ENCODE measurements at regions not wholly inside any gene's neighbourhood (a gene's known extent, or its start where the extent isn't known, plus 50 kb on each side); places are given as distances from the start of the nearest gene placed in this dataset.

GRCh38 chr4:181189751-181190150, 1053.5 kb upstream of the TENM3 start:
- DNase-seq, result no peak

- DNase-seq, result no peak
Measured at GRCh38 chr4:181193131-181193930, 1049.9 kb upstream of the TENM3 start.

GRCh38 chr4:181194096-181194495, 1049.1 kb upstream of the TENM3 start:
- no peak for DNase-seq

GRCh38 chr4:181200076-181200475, 1043.1 kb upstream of the TENM3 start:
- no peak for DNase-seq

GRCh38 chr4:181202240-181202639, 1041.0 kb upstream of the TENM3 start:
- DNase-seq, result no peak

- no peak for DNase-seq
Measured at GRCh38 chr4:181204109-181204508, 1039.1 kb upstream of the TENM3 start.

- no peak for DNase-seq
Measured at GRCh38 chr4:181213551-181213950, 1029.7 kb upstream of the TENM3 start.

- DNase-seq, result no peak
Measured at GRCh38 chr4:181216501-181216900, 1026.7 kb upstream of the TENM3 start.

- no peak for DNase-seq
Measured at GRCh38 chr4:181219783-181220416, 1023.3 kb upstream of the TENM3 start.

GRCh38 chr4:181224852-181225251, 1018.4 kb upstream of the TENM3 start:
- no peak for DNase-seq

- DNase-seq, result no peak
Measured at GRCh38 chr4:181225616-181226261, 1017.5 kb upstream of the TENM3 start.

- DNase-seq, result no peak
Measured at GRCh38 chr4:181234951-181235680, 1008.1 kb upstream of the TENM3 start.

GRCh38 chr4:181245326-181245725, 997.9 kb upstream of the TENM3 start:
- DNase-seq, result no peak

GRCh38 chr4:181249031-181249430, 994.2 kb upstream of the TENM3 start:
- no peak for DNase-seq

- DNase-seq, result no peak
Measured at GRCh38 chr4:181254771-181255170, 988.4 kb upstream of the TENM3 start.

- no peak for DNase-seq
Measured at GRCh38 chr4:181258569-181258968, 984.6 kb upstream of the TENM3 start.

GRCh38 chr4:181259081-181259709, 984.0 kb upstream of the TENM3 start:
- no peak for DNase-seq

GRCh38 chr4:181261279-181261678, 981.9 kb upstream of the TENM3 start:
- no peak for DNase-seq

- DNase-seq, result no peak
Measured at GRCh38 chr4:181264893-181265292, 978.3 kb upstream of the TENM3 start.

GRCh38 chr4:181265370-181265769, 977.8 kb upstream of the TENM3 start:
- no peak for DNase-seq

- DNase-seq, result no peak
Measured at GRCh38 chr4:181271116-181271640, 972.0 kb upstream of the TENM3 start.

GRCh38 chr4:181272422-181272821, 970.8 kb upstream of the TENM3 start:
- no peak for DNase-seq

- no peak for DNase-seq
Measured at GRCh38 chr4:181278941-181279340, 964.3 kb upstream of the TENM3 start.
